ENCODE measurements at regions not wholly inside any gene's neighbourhood (a gene's known extent, or its start where the extent isn't known, plus 50 kb on each side); places are given as distances from the start of the nearest gene placed in this dataset.

DNA sequence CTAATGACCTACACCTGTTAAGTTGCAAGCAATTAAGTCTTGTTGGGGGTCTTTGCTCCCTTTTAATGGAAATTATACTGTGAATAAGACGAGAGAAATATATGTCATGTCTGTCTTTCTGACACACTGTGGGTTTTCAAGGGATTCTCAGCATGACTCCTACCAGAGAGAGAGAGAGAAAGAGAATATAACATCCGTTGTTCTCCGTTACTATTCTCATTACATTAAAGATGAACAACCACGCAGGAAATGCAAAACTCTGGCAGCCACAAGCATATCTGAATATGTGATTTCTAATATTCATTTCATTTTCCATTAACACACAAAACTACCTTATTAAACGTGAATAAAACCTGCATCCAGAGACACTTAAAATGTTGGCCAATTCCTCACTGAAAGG is 67.3 kb upstream of the EGLN3 start:
- TF ChIP-seq POLR2A (IDR thresholded peaks at IDR 0.05) = no peak
- TF ChIP-seq, protein P1, sequence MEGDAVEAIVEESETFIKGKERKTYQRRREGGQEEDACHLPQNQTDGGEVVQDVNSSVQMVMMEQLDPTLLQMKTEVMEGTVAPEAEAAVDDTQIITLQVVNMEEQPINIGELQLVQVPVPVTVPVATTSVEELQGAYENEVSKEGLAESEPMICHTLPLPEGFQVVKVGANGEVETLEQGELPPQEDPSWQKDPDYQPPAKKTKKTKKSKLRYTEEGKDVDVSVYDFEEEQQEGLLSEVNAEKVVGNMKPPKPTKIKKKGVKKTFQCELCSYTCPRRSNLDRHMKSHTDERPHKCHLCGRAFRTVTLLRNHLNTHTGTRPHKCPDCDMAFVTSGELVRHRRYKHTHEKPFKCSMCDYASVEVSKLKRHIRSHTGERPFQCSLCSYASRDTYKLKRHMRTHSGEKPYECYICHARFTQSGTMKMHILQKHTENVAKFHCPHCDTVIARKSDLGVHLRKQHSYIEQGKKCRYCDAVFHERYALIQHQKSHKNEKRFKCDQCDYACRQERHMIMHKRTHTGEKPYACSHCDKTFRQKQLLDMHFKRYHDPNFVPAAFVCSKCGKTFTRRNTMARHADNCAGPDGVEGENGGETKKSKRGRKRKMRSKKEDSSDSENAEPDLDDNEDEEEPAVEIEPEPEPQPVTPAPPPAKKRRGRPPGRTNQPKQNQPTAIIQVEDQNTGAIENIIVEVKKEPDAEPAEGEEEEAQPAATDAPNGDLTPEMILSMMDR (IDR thresholded peaks at IDR 0.05) = no peak
- no peak for TF ChIP-seq EP300 (IDR thresholded peaks at IDR 0.05)
- no peak overlapping the region for H3K4me3 ChIP-seq
- WGBS, 3 donors = 74 to 84% (median 79%) methylated on average over 5 of the region's 5 CpGs
- no peaks in the 10 kb centered on the region for H3K4me1 ChIP-seq (ENCODE audit: insufficient read depth)
- no peaks in the 10 kb centered on the region for H3K36me3 ChIP-seq
- no peak overlapping the region for H3K27ac ChIP-seq
- intact Hi-C loops (cut with DNase I) = no loop called here
- no peaks in the 10 kb centered on the region for H3K9me3 ChIP-seq
- DNase-seq = no peak
- no peaks in the 10 kb centered on the region for H3K27me3 ChIP-seq

DNA sequence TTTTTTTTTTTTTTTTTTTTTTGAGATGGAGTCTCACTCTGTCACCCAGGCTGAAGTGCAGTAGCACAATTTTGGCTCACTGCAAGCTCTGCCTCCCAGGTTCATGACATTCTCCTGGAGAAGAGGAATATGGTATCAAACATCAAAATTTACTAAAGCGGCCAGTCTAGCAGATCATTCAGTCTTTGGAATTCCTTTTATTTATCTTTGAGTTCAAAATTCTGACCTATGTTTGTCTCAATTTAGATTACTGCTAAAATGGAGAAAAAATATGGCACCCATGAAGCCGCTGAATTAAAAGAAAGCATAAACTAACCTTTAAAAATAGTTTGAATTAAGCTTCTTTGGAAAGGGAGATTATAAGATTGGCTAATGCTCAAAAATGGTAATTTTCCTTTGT is 64.5 kb upstream of the EGLN3 start:
- whole genome bisulfite sequencing, 3 donors = 95% methylated on average over 2 of the region's 2 CpGs
- DNase-seq = no peak
- intact Hi-C loops (cut with DNase I) = no loop called here
- Histone ChIP-seq H3K36me3 (no peaks in the 10 kb centered on the region), H3K9me3 (no peaks in the 10 kb centered on the region), H3K27ac (no peak overlapping the region), H3K4me3 (no peak overlapping the region), H3K27me3 (no peaks in the 10 kb centered on the region), H3K4me1 (ENCODE audit: insufficient read depth) (no peaks in the 10 kb centered on the region)
- TF ChIP-seq EP300 (IDR thresholded peaks at IDR 0.05) = no peak

DNA sequence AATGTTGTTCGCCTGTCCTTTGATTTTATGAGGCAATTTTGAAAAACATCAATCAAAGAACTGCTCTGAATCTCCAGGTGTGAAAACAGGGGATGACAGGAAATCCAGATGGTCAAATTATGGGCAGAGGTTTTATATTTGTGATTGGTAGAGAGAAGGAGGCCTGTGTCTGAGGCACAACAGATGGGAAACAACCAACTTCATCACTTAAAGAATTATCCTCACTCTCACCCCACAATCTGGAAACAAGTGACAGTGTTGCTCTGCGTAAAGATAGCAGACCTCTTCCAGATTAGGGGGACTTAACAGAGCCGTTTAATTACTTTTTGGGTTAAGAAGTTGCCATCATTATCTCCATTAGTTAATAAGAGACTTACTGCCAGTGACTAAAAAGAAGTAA is 64.1 kb upstream of the EGLN3 start:
- Histone ChIP-seq H3K36me3 (no peaks in the 10 kb centered on the region), H3K9me3 (no peaks in the 10 kb centered on the region), H3K27ac (no peak overlapping the region), H3K27me3 (no peaks in the 10 kb centered on the region), H3K4me3 (no peak overlapping the region), H3K4me1 (ENCODE audit: insufficient read depth) (no peaks in the 10 kb centered on the region)
- WGBS, 3 donors = 81 to 93% (median 85%) methylated on average over 3 of the region's 3 CpGs
- no peak for DNase-seq
- no peak for TF ChIP-seq EP300 (IDR thresholded peaks at IDR 0.05)
- TF ChIP-seq POLR2A (IDR thresholded peaks at IDR 0.05) = no peak
- TF ChIP-seq, protein P1 (IDR thresholded peaks at IDR 0.05) = no peak
- intact Hi-C loops (cut with DNase I) = no loop called here

DNA sequence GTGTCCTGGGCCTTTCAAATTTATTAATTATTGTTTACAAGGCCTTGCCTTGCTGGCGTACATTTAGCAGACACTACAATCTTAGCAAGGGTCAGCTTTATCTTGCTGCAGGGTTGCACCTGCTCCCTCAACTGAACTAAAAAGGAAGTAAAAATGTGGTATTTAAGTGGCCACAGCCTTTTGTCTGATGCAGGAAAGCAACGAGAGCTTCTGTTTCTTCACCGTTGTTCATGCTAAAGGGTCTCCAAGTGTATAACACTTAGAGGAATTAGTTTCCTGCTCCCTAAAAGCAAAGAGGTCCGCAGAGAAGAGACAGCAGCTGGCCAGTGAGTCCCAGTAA is 62.8 kb upstream of the EGLN3 start:
- intact Hi-C loops (cut with DNase I) = no loop called here
- DNase-seq = no peak
- Histone ChIP-seq H3K36me3 (no peaks in the 10 kb centered on the region), H3K9me3 (no peaks in the 10 kb centered on the region), H3K4me1 (ENCODE audit: insufficient read depth) (no peaks in the 10 kb centered on the region), H3K27me3 (no peaks in the 10 kb centered on the region), H3K27ac (no peak overlapping the region), H3K4me3 (no peak overlapping the region)
- 72 to 76% (median 75%) methylated on average over 4 of the region's 4 CpGs for WGBS, 3 donors
- TF ChIP-seq EP300 (IDR thresholded peaks at IDR 0.05) = no peak
- TF ChIP-seq POLR2A (IDR thresholded peaks at IDR 0.05) = no peak
- TF ChIP-seq, protein P1 (IDR thresholded peaks at IDR 0.05) = no peak

DNA sequence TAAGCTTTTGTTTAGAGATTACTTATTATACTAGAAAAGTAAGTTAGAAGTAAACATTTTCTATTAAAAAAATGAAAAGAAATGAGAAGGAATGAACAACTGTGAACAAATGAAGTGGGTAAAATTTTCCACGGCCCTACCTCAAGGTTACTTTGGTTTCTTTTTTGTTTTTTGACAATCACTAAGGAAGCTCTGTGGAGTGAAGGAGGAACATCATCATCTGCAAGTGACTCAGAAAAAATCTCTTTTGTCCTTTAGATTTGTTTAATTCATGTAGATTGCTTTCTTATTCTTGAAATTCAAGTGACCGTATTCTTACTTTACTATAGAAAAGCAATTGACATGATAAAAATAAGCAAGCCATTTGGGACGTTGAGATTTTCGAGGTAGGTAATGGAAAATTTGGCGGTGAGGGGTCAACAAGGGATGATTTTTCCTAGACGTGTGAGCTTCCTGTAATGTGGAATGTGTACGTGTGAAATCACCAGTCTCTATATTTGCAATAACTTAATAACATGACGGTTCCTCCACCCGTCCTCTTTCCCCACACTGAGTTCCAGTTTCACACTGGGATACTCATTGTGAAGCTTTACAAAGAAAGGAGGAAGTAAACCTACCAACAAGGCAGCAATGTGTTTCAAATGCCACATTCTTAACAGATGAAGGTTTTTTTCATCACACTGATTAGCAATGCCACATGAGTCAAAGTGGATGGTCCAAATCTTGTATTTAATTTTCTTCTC is 62.3 kb upstream of the EGLN3 start:
- no peaks in the 10 kb centered on the region for H3K27me3 ChIP-seq
- H3K27ac ChIP-seq = no peak overlapping the region
- no peaks in the 10 kb centered on the region for H3K9me3 ChIP-seq
- no peak for DNase-seq
- TF ChIP-seq, protein P1 (IDR thresholded peaks at IDR 0.05) = no peak
- TF ChIP-seq POLR2A (IDR thresholded peaks at IDR 0.05) = no peak
- TF ChIP-seq EP300 (IDR thresholded peaks at IDR 0.05) = no peak
- no peaks in the 10 kb centered on the region for H3K4me1 ChIP-seq (ENCODE audit: insufficient read depth)
- 78 to 89% (median 85%) methylated on average over 9 of the region's 9 CpGs for WGBS, 3 donors
- H3K4me3 ChIP-seq = no peak overlapping the region
- H3K36me3 ChIP-seq = no peaks in the 10 kb centered on the region
- intact Hi-C loops (cut with DNase I) = no loop called here
